GM12892 (cell line): ENCODE measurements at regions not wholly inside any gene's neighbourhood (a gene's known extent, or its start where the extent isn't known, plus 50 kb on each side); places are given as distances from the start of the nearest gene placed in this dataset.

Source experiments
- POLR2A ChIP-seq: IDR thresholded peaks from 2 replicates; pipeline ENCODE4 v1.6.1; 2011; ENCODE audit warnings: low read depth, low read length, control low read depth
- POLR2AphosphoS5 ChIP-seq: IDR thresholded peaks from 2 replicates; pipeline ENCODE4 v1.6.1; 2011; ENCODE audit warnings: low read depth, low read length, control low read depth
- TAF1 ChIP-seq: IDR thresholded peaks from 2 replicates; pipeline ENCODE4 v1.6.1; 2011; ENCODE audit warnings: low read depth, mild to moderate bottlenecking, control low read depth, low read length, borderline replicate concordance

- TF ChIP-seq TAF1 (no peak), POLR2A (no peak), POLR2AphosphoS5 (no peak)
These were observed 1351.3 kb upstream of the NUDT12 start for GRCh38 chr5:104913841-104914281.
